OCI-LY7 (cell line): ENCODE measurements at regions not wholly inside any gene's neighbourhood (a gene's known extent, or its start where the extent isn't known, plus 50 kb on each side); places are given as distances from the start of the nearest gene placed in this dataset.

Source experiments
- CTCF ChIP-seq: fragments of 200-600 bp; sonication (generic); conservative IDR thresholded peaks from 2 replicates; pipeline ENCODE4 v1.5.1; 2014; ENCODE audit warnings: mild to moderate bottlenecking, antibody characterized with exemption, low read length, moderate library complexity, mixed read lengths
- EZH2phosphoT487 ChIP-seq: fragments of 200-600 bp; sonication (generic); IDR thresholded peaks from 2 replicates; pipeline ENCODE4 v1.6.1; 2018; ENCODE audit warnings: low read depth, borderline replicate concordance, mild to moderate bottlenecking, mixed run types, antibody characterized with exemption, low read length, moderate library complexity, mixed read lengths

DNA sequence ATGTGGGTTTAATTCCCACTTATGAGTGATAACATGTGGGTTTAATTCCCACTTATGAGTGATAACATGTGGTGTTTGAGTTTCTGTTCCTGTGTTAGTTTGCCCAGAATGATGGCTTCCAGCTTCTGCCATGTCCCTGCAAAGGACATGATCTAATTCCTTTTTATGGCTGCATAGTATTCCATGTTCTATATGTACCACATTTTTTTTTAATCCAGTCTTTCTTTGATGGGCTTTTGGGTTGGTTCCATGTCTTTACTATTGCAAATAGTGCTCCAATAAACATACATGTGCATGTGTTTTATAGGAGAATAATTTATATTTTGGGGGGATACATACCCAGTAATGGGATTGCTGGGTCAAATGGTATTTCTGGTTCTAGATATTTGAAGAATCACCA, 317.8 kb downstream of the MMUT start:
- no peak for TF ChIP-seq CTCF
- TF ChIP-seq EZH2phosphoT487: no peak
